Thyroid gland (tissue), 4 donors: ENCODE measurements at regions not wholly inside any gene's neighbourhood (a gene's known extent, or its start where the extent isn't known, plus 50 kb on each side); places are given as distances from the start of the nearest gene placed in this dataset.

Experiments
- DNase-seq, 2 donors: peaks; one replicate each; pipeline ENCODE4 v3.0.0-alpha.2; 2019
- H3K27ac ChIP-seq, 3 donors: fragments of 200-600 bp; sonication (generic); 1 replicate in 2 of 3; 2 replicates in 1 of 3; pipeline ENCODE4 v1.5.1; 2016 to 2019; ENCODE audit warnings: mild to moderate bottlenecking in 1 of 3, moderate library complexity in 1 of 3
- H3K27me3 ChIP-seq: fragments of 200-600 bp; sonication (generic); one replicate; pipeline ENCODE4 v1.5.1; 2019
- H3K36me3 ChIP-seq, 2 donors: fragments of 200-600 bp; sonication (generic); one replicate each; pipeline ENCODE4 v1.5.1; 2016 to 2019
- H3K4me1 ChIP-seq, 2 donors: fragments of 200-600 bp; sonication (generic); one replicate each; pipeline ENCODE4 v1.5.1; 2017 to 2019
- H3K4me3 ChIP-seq, 3 donors: fragments of 200-600 bp; sonication (generic); replicated peaks in 1 of 3; 1 replicate in 2 of 3; 2 replicates in 1 of 3; pipeline ENCODE4 v1.5.1; 2016; ENCODE audit warnings: mild to moderate bottlenecking in 1 of 3
- H3K9me3 ChIP-seq: fragments of 200-600 bp; sonication (generic); one replicate; pipeline ENCODE4 v1.5.1; 2017
- POLR2A ChIP-seq, 2 donors: fragments of 450-650 bp; IDR thresholded peaks; one replicate each; pipeline ENCODE4 v1.6.1; 2017; ENCODE audit warnings: antibody characterized with exemption in 2 of 2, mild to moderate bottlenecking in 2 of 2, moderate library complexity in 1 of 2
- WGBS, 2 donors: methylation state at CpG; one replicate each; pipeline ENCODE4 v1.1.5; 2017; 5-methylcytosine and 5-hydroxymethylcytosine counted together
- intact Hi-C: fragments of 100-400 bp; cut with DNase I; formaldehyde crosslinking; loops from one replicate; pipeline ENCODE4 v1.15.1; 2023
- TF ChIP-seq, protein P1 (sequence below), 6 experiments: fragments of 200-600 bp in 3 of 6; fragments of 450-650 bp in 3 of 6; sonication (generic) in 3 of 6; IDR thresholded peaks; one replicate each; pipeline ENCODE4 v1.5.1; 2016 to 2019; ENCODE audit warnings: antibody characterized with exemption in 6 of 6, mild to moderate bottlenecking in 2 of 6, inconsistent platforms in 1 of 6, moderate library complexity in 1 of 6

DNA sequence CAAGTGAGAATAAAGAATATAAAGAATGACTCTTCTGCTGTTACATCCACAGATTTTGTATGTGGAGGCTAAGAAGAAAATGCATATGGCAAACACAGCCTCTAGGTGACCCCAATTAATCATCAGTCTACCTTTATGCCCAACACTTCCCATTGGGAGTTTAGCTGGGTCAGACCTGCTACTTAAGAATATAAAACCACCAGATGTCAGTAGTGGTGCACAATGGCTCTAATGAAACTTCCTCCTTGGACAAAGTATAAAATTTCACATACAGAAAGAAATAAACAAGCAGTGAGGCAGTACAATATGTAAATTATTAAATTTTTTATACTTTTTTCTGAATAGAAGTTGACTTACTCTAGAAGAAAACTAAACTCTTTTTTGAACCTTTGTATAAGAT lies 539.9 kb downstream of the BRINP1 start:
- no peaks in the 10 kb centered on the region for H3K36me3 ChIP-seq
- no peaks in the 10 kb centered on the region for H3K9me3 ChIP-seq
- H3K4me3 ChIP-seq, result no peak overlapping the region
- TF ChIP-seq, protein P1, sequence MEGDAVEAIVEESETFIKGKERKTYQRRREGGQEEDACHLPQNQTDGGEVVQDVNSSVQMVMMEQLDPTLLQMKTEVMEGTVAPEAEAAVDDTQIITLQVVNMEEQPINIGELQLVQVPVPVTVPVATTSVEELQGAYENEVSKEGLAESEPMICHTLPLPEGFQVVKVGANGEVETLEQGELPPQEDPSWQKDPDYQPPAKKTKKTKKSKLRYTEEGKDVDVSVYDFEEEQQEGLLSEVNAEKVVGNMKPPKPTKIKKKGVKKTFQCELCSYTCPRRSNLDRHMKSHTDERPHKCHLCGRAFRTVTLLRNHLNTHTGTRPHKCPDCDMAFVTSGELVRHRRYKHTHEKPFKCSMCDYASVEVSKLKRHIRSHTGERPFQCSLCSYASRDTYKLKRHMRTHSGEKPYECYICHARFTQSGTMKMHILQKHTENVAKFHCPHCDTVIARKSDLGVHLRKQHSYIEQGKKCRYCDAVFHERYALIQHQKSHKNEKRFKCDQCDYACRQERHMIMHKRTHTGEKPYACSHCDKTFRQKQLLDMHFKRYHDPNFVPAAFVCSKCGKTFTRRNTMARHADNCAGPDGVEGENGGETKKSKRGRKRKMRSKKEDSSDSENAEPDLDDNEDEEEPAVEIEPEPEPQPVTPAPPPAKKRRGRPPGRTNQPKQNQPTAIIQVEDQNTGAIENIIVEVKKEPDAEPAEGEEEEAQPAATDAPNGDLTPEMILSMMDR (IDR thresholded peaks at IDR 0.05), result peak in 5 of 6 experiments; percentile 25 to 68 (median 55)
- no peak for TF ChIP-seq POLR2A (IDR thresholded peaks at IDR 0.05)
- no peak overlapping the region for H3K27ac ChIP-seq
- H3K4me1 ChIP-seq, result no peaks in the 10 kb centered on the region
- DNase-seq, result no peak
- no peaks in the 10 kb centered on the region for H3K27me3 ChIP-seq
- intact Hi-C loops, result loop anchor here (5.0 kb wide), 1 partner anchor 458 kb away; no protein-coding TSS in a partner anchor

DNA sequence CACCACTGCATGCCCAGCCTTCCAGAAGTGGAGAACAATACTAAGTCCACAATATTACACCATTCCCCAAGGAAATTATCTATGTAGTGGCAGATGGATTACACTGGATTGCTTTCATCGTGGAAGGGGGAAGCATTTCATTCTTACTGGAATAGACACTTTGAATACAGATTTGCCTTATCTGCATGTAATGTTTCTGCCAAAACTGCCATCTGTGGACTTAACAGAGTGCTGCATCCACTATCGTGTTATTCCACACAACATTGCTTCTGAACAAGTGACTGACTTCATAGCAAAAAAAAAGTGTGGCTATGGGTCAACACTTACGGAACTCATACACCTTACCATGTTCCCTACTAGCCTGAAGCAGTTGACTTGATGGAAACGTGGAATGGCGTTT lies 536.9 kb downstream of the BRINP1 start:
- Histone ChIP-seq H3K4me1 (peaks cover 0 to 3% of the 10 kb centered on the region in 2 donors), H3K27ac (no peak overlapping the region), H3K36me3 (no peaks in the 10 kb centered on the region), H3K4me3 (no peak overlapping the region), H3K9me3 (no peaks in the 10 kb centered on the region), H3K27me3 (no peaks in the 10 kb centered on the region)
- TF ChIP-seq, protein P1 (IDR thresholded peaks at IDR 0.05), result no peak
- TF ChIP-seq POLR2A (IDR thresholded peaks at IDR 0.05), result no peak
- WGBS, 2 donors, result 80 to 85% methylated on average over 5 of the region's 5 CpGs
- no peak for DNase-seq
- intact Hi-C loops, result no loop called here

DNA sequence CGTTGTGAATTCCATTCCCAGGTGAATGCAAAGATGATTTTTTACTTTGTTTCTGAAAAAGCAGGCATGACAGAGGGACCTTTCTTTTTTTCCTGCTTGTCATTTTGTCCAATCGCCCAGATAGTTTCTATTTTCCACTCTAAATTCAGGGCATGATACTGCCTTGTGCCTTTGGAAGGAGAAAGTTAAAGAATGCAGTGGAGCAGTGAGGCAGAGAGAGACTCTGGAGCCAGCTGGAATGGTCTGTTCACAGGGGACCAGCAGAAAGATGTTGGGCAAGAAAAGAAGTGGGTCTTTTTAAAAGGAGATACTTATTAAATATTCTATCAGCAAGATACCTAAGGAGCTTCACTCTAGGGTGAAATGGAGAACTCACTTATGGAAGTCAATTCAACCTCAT lies 532.3 kb downstream of the BRINP1 start:
- Histone ChIP-seq H3K9me3 (no peaks in the 10 kb centered on the region), H3K27ac (peak overlapping the region in 2 of 3 donors; percentile 69 to 75), H3K36me3 (no peaks in the 10 kb centered on the region), H3K27me3 (no peaks in the 10 kb centered on the region), H3K4me1 (peaks cover 0 to 3% of the 10 kb centered on the region in 2 donors), H3K4me3 (no peak overlapping the region)
- TF ChIP-seq, protein P1 (IDR thresholded peaks at IDR 0.05), result no peak
- no peak for TF ChIP-seq POLR2A (IDR thresholded peaks at IDR 0.05)
- DNase-seq, result peak; percentile 9 to 52
- WGBS, 2 donors, result 22 to 30% methylated on average over 2 of the region's 2 CpGs
- intact Hi-C loops, result no loop called here

DNA sequence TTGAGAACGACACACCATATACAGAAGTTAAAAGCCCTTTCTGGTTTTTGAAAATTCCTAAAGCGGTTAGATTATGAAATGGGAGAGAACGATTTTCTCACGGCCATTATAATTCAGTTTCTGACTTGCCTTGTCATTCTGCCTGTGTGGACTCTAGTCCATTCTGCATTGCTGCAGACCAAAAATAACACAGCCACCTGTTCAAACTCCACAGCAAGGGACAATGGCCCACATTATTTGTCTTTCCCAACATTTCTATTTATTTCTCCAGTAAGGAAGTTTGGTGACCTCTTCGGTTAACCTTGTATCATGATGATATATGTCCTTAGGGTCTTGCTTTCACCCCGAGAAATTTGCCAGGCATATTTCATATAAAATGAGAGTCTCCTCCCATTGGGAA lies 497.7 kb downstream of the BRINP1 start:
- intact Hi-C loops, result no loop called here
- 83 to 86% methylated on average over 6 of the region's 6 CpGs for WGBS, 2 donors
- no peak for TF ChIP-seq POLR2A (IDR thresholded peaks at IDR 0.05)
- TF ChIP-seq, protein P1 (IDR thresholded peaks at IDR 0.05), result no peak
- H3K4me3 ChIP-seq, result no peak overlapping the region
- H3K9me3 ChIP-seq, result no peaks in the 10 kb centered on the region
- H3K27me3 ChIP-seq, result no peaks in the 10 kb centered on the region
- no peak for DNase-seq
- no peaks in the 10 kb centered on the region for H3K4me1 ChIP-seq
- no peaks in the 10 kb centered on the region for H3K36me3 ChIP-seq
- H3K27ac ChIP-seq, result no peak overlapping the region

DNA sequence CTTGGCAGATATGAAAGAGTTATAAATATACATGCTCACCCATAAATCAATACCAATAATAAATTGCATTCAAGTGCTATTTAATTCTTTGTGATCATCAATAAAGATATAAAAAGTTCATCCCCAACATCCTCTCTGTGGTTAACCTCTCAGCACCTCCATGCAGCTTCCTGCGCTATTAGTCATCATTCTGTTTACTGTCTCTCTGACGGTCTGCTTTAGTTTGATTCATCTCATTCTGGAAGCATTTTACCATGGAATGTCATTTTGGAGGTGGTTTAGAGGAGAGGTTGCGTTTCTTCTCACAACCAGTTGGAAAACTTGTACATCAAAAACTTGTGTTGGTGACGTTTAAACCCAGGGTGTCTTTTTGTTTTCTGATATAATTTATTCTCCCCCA lies 486.6 kb downstream of the BRINP1 start:
- intact Hi-C loops, result no loop called here
- Histone ChIP-seq H3K4me3 (no peak overlapping the region), H3K36me3 (no peaks in the 10 kb centered on the region), H3K27me3 (no peaks in the 10 kb centered on the region), H3K27ac (no peak overlapping the region), H3K4me1 (peaks cover 0 to 4% of the 10 kb centered on the region in 2 donors), H3K9me3 (no peaks in the 10 kb centered on the region)
- 82 to 85% methylated on average over 4 of the region's 4 CpGs for WGBS, 2 donors
- TF ChIP-seq POLR2A (IDR thresholded peaks at IDR 0.05), result no peak
- TF ChIP-seq, protein P1 (IDR thresholded peaks at IDR 0.05), result no peak
- DNase-seq, result no peak
